ENCODE measurements at regions not wholly inside any gene's neighbourhood (a gene's known extent, or its start where the extent isn't known, plus 50 kb on each side); places are given as distances from the start of the nearest gene placed in this dataset.

DNA sequence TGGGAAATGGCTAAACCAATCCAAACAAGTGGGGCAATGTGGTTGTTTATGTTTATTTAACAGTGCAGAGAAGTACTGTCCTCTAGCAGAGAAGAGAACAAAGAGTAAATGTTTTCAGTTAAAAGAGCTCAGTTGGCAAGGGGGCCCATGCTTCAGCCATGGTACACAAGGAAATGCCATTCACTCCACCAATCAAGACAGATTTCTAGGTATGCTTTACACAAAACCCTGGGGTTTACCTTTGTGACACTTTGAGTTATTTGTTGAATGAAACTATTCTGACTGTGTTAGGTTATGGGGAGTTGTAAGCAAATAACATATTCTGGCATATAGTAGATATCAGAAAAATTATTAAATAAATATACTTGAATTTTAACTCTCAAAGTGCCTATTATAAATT is 228.5 kb upstream of the MME start:
- TF ChIP-seq POLR2AphosphoS5 (IDR thresholded peaks at IDR 0.05) (no peak), POLR2A (IDR thresholded peaks at IDR 0.05) (no peak)
- TF ChIP-seq, protein P1, sequence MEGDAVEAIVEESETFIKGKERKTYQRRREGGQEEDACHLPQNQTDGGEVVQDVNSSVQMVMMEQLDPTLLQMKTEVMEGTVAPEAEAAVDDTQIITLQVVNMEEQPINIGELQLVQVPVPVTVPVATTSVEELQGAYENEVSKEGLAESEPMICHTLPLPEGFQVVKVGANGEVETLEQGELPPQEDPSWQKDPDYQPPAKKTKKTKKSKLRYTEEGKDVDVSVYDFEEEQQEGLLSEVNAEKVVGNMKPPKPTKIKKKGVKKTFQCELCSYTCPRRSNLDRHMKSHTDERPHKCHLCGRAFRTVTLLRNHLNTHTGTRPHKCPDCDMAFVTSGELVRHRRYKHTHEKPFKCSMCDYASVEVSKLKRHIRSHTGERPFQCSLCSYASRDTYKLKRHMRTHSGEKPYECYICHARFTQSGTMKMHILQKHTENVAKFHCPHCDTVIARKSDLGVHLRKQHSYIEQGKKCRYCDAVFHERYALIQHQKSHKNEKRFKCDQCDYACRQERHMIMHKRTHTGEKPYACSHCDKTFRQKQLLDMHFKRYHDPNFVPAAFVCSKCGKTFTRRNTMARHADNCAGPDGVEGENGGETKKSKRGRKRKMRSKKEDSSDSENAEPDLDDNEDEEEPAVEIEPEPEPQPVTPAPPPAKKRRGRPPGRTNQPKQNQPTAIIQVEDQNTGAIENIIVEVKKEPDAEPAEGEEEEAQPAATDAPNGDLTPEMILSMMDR (IDR thresholded peaks at IDR 0.05), result no peak

Measured in upper lobe of left lung (tissue), 4 donors.